ENCODE measurements at regions not wholly inside any gene's neighbourhood (a gene's known extent, or its start where the extent isn't known, plus 50 kb on each side); places are given as distances from the start of the nearest gene placed in this dataset.

GRCh38 chr2:134099273-134099672 is 154.6 kb upstream of the MGAT5 start:
- ChIA-PET CTCF (interaction anchor here (1.7 kb wide), 1 partner anchor 9 kb away, joined by 4 read pairs; no protein-coding TSS in a partner anchor), POLR2A (no interaction called here)
- no peak for DNase-seq (ENCODE audit: extremely low spot score)
- TF ChIP-seq CTCF (IDR thresholded peaks at IDR 0.05; ENCODE audit: control extremely low read depth, extremely low read depth, low read depth, missing control alignments): no peak

GRCh38 chr2:134103196-134103595 is 150.7 kb upstream of the MGAT5 start:
- TF ChIP-seq CTCF (IDR thresholded peaks at IDR 0.05; ENCODE audit: control extremely low read depth, extremely low read depth, low read depth, missing control alignments): no peak
- POLR2A ChIA-PET: no interaction called here
- CTCF ChIA-PET: interaction anchor here (1.6 to 2.0 kb wide), 2 partner anchors 15 to 309 kb away, joined by 5 read pairs; no protein-coding TSS in a partner anchor

GRCh38 chr2:134104754-134105153 is 149.1 kb upstream of the MGAT5 start:
- no peak for DNase-seq (ENCODE audit: extremely low spot score)
- no peak for TF ChIP-seq CTCF (IDR thresholded peaks at IDR 0.05; ENCODE audit: control extremely low read depth, extremely low read depth, low read depth, missing control alignments)
- ChIA-PET CTCF (interaction anchor here (2.0 kb wide), 1 partner anchor 307 kb away, joined by 5 read pairs; no protein-coding TSS in a partner anchor), POLR2A (no interaction called here)

More at GRCh38 chr2:134103196-134103595, 150.7 kb upstream of the MGAT5 start:
- DNase-seq (ENCODE audit: extremely low spot score): no peak

DNA sequence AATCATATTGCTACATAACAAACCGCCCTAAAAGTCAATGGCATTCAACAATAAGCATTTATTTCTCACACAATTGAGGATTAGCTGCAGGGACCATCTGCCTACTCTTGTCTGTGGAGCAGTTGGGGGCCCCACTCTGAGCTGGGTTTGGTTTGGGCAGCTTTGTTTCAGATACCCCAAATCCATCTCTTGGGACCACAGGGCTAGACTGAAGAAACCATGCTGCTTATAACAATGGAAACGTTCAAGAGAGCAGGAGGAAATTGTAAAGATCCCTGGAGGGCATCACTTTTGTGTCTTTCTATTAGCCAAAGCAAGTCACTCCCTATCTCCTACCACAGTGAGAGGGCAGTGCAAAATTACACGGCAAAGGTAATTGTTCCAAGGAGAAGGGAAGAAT is 146.5 kb upstream of the MGAT5 start:
- DNase-seq (ENCODE audit: extremely low spot score): no peak
- TF ChIP-seq CTCF (IDR thresholded peaks at IDR 0.05; ENCODE audit: control extremely low read depth, extremely low read depth, low read depth, missing control alignments): no peak
- CTCF ChIA-PET: interaction anchor here (1.0 to 5.5 kb wide), 3 partner anchors 11 to 263 kb away, joined by 3 to 27 read pairs (median 5); no protein-coding TSS in a partner anchor
- POLR2A ChIA-PET: no interaction called here

DNA sequence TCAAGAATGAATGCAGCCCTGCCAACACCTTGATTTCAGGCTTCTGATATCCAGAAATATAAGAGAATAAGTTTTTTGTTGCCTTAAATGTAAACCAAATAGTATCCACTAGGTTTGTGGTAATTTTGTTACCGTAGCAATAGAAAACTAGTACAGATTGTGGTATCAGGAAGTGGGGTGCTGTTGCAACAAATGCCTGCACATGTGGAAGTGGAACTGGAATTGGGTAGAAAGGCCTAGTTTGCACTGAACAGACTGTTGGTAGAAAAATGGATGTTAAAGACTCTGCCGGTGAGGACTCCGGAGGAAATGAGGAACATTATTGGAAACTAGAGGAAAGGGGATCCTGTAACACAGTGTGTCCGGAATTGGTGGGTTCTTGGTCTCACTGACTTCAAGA is 145.8 kb upstream of the MGAT5 start:
- DNase-seq (ENCODE audit: extremely low spot score): no peak
- TF ChIP-seq CTCF (IDR thresholded peaks at IDR 0.05; ENCODE audit: control extremely low read depth, extremely low read depth, low read depth, missing control alignments): no peak
- CTCF ChIA-PET: interaction anchor here (1.0 to 5.5 kb wide), 3 partner anchors 11 to 304 kb away, joined by 3 to 27 read pairs (median 9); no protein-coding TSS in a partner anchor
- POLR2A ChIA-PET: no interaction called here

DNA sequence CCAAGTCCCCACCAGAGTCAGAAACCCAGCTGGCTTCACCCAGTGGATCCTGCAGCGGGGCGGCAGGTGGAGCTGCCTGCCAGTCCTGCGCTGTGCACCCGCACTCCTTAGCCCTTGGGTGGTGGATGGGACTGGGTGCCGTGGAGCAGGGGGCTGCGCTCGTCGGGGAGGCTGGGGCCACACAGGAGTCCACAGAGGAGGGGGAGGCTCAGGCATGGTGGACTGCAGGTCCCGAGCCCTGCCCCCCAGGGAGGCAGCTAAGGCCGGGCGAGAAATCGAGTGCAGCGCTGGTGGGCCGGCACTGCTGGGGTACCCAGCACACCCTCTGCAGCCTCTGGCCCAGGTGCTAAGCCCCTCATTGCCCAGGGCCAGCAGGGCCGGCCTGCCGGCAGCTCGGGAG is 144.6 kb upstream of the MGAT5 start:
- DNase-seq (ENCODE audit: extremely low spot score): no peak
- ChIA-PET POLR2A (interaction anchor here (0.7 kb wide), 1 partner anchor 343 kb away, joined by 7 read pairs; no protein-coding TSS in a partner anchor), CTCF (interaction anchor here (1.0 to 5.5 kb wide), 5 partner anchors 10 to 345 kb away, joined by 3 to 27 read pairs (median 7); no protein-coding TSS in a partner anchor)
- no peak for TF ChIP-seq CTCF (IDR thresholded peaks at IDR 0.05; ENCODE audit: control extremely low read depth, extremely low read depth, low read depth, missing control alignments)

Data from GM10248 (cell line).